Left lung (tissue), 4 donors: ENCODE measurements at regions not wholly inside any gene's neighbourhood (a gene's known extent, or its start where the extent isn't known, plus 50 kb on each side); places are given as distances from the start of the nearest gene placed in this dataset.

ENCODE experiments used
- ATAC-seq: fragments of 200-7000 bp; cut with Tn5 transposase; one replicate; pipeline ENCODE4 v1.9.1; 2020; ENCODE audit warnings: moderate library complexity
- DNase-seq, 4 donors: peaks; one replicate each; pipeline ENCODE4 v3.0.0-alpha.2; 2013 to 2020
- H3K27ac ChIP-seq, 2 donors: fragments of 200-600 bp; sonication (generic) in 1 of 2; one replicate each; pipeline versions ENCODE4 v1.5.0 to v1.8.0; 2020 to 2021
- H3K27me3 ChIP-seq, 2 donors: fragments of 200-600 bp; sonication (generic) in 1 of 2; one replicate each; pipeline versions ENCODE4 v1.5.0 to v1.8.0; 2020 to 2021
- H3K36me3 ChIP-seq, 2 donors: fragments of 200-600 bp; sonication (generic) in 1 of 2; one replicate each; pipeline versions ENCODE4 v1.5.0 to v1.8.0; 2020 to 2021
- H3K4me1 ChIP-seq, 2 donors: fragments of 200-600 bp; one replicate each; pipeline ENCODE4 v1.8.0; 2021
- H3K4me3 ChIP-seq, 2 donors: fragments of 200-600 bp; sonication (generic) in 1 of 2; one replicate each; pipeline versions ENCODE4 v1.5.0 to v1.8.0; 2020 to 2021; ENCODE audit warnings: mild to moderate bottlenecking in 1 of 2
- H3K9me3 ChIP-seq, 2 donors: fragments of 200-600 bp; sonication (generic) in 1 of 2; one replicate each; pipeline versions ENCODE4 v1.5.0 to v1.8.0; 2020 to 2021
- CTCF ChIP-seq, 2 donors: fragments of 200-600 bp; sonication (generic) in 1 of 2; IDR thresholded peaks; one replicate each; pipeline versions ENCODE4 v1.5.0 to v1.8.0; 2021; ENCODE audit warnings: antibody characterized with exemption in 2 of 2
- intact Hi-C, 2 donors: fragments of 100-400 bp; cut with DNase I; formaldehyde crosslinking; loops; one replicate each; pipeline versions ENCODE4 v1.11.2 to v1.14.2; 2022
- donor health status: DM: no; HTN: yes; CAD: no.
- donor health status: DM: no; HTN: no; CAD: no.

- no peaks in the 10 kb centered on the region for H3K36me3 ChIP-seq
- TF ChIP-seq CTCF (IDR thresholded peaks at IDR 0.05), result no peak
- H3K9me3 ChIP-seq, result no peaks in the 10 kb centered on the region
- intact Hi-C loops, result no loop called here
- H3K4me3 ChIP-seq, result no peak overlapping the region
- no peak overlapping the region for H3K27ac ChIP-seq
- DNase-seq (peak in 1 of 4 donors; percentile 49), ATAC-seq (no peak)
- H3K27me3 ChIP-seq, result peaks cover 0 to 7% of the 10 kb centered on the region in 2 donors
- no peaks in the 10 kb centered on the region for H3K4me1 ChIP-seq
Observed at GRCh38 chr1:30329802-30330557, 393.4 kb downstream of the MATN1 start.

DNA sequence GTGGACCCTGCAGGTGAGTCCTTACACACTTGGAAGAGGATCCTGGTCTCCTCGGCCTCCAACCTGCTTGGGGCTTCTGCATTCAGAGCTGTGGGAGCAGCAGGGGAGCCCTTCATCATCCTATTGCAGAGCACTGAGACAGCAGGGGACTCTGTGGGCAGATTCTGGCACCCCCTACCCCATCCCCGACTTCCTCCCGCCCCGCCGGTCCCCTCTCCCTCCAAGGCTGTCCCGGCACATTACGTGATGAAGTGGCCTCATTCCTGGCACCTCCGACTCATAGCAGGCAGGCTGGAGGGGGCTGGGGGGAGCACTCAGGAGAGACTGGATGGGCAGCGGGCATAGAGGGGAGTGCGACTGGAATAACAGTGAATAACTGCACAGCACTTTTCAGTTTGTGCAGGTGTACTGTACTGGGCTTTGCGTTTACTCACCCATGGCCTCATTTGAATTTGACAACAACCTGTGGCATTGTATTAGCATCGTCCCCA lies 394.1 kb downstream of the MATN1 start:
- H3K4me3 ChIP-seq, result no peak overlapping the region
- H3K9me3 ChIP-seq, result no peaks in the 10 kb centered on the region
- no peaks in the 10 kb centered on the region for H3K4me1 ChIP-seq
- H3K27me3 ChIP-seq, result peaks cover 0 to 7% of the 10 kb centered on the region in 2 donors
- intact Hi-C loops, result no loop called here
- DNase-seq, result no peak
- no peak for ATAC-seq
- H3K27ac ChIP-seq, result no peak overlapping the region
- no peak for TF ChIP-seq CTCF (IDR thresholded peaks at IDR 0.05)
- H3K36me3 ChIP-seq, result no peaks in the 10 kb centered on the region

- intact Hi-C loops, result no loop called here
- DNase-seq (peak in 1 of 4 donors; percentile 38), ATAC-seq (no peak)
- H3K4me3 ChIP-seq, result no peak overlapping the region
- no peaks in the 10 kb centered on the region for H3K9me3 ChIP-seq
- no peaks in the 10 kb centered on the region for H3K4me1 ChIP-seq
- peaks cover 0 to 9% of the 10 kb centered on the region in 2 donors for H3K27me3 ChIP-seq
- no peak overlapping the region for H3K27ac ChIP-seq
- no peaks in the 10 kb centered on the region for H3K36me3 ChIP-seq
- TF ChIP-seq CTCF (IDR thresholded peaks at IDR 0.05), result no peak
Observed at GRCh38 chr1:30328401-30329262, 394.8 kb downstream of the MATN1 start.

DNA sequence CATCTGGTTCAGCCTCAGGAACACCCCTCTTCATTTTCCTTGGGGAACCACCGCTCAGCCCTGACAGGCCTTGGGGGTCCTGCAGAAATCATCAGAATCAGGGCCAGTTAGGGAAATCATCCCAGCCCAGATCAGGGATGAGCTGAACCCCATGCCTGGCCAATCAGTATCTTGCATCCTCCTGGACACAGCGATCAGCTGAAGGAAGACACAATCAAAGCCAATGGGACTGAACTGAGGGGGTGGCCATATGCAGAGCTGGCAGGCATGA lies 395.4 kb downstream of the MATN1 start:
- no peaks in the 10 kb centered on the region for H3K9me3 ChIP-seq
- ATAC-seq, result no peak
- H3K4me3 ChIP-seq, result no peak overlapping the region
- peaks cover 0 to 13% of the 10 kb centered on the region in 2 donors for H3K27me3 ChIP-seq
- intact Hi-C loops, result no loop called here
- TF ChIP-seq CTCF (IDR thresholded peaks at IDR 0.05), result no peak
- H3K27ac ChIP-seq, result no peak overlapping the region
- no peak for DNase-seq
- no peaks in the 10 kb centered on the region for H3K4me1 ChIP-seq
- no peaks in the 10 kb centered on the region for H3K36me3 ChIP-seq

DNA sequence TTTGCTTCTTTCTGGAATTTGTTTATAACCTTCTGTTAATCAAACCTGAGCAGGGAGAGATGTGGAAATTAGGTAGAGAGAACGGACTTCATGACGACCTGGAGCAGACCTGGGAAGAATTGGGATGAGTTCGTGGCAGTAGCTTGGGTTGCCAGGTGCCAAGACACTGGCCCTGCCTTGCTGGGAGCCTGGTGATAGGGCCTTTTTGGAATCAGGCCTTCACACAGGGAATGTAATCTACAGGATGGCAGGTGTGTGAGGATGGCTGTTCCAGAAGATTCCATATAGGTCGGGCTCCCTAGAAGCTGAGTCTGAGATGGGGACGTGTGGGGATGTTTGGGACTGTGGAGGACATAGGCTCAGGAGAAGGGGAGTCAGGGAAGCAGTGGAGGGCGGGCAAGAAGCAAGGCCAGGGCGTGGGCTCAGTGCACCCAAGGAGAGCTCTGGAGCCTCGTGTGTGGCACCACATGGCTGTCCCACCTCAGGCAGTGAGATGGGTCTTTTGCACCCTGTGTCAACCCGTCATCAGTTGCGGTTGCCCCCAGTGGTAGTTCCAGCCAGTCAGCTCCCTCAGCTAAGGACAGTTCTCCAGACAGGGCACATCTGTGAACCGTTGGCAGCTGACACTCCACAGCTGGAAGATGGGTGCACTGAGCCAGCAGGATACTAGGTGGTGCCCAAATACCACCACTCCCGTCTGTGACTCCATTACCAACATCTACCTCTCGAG lies 395.9 kb downstream of the MATN1 start:
- no peak overlapping the region for H3K27ac ChIP-seq
- H3K36me3 ChIP-seq, result no peaks in the 10 kb centered on the region
- no peak for TF ChIP-seq CTCF (IDR thresholded peaks at IDR 0.05)
- peaks cover 0 to 13% of the 10 kb centered on the region in 2 donors for H3K27me3 ChIP-seq
- intact Hi-C loops, result no loop called here
- no peak overlapping the region for H3K4me3 ChIP-seq
- ATAC-seq (no peak), DNase-seq (peak in 1 of 4 donors; percentile 25)
- H3K4me1 ChIP-seq, result no peaks in the 10 kb centered on the region
- no peaks in the 10 kb centered on the region for H3K9me3 ChIP-seq
